T-helper 1 cell treated with Interleukin-12 subunit alpha and Interleukin-12 subunit beta and Interleukin-4 antibody, amounts not matched to agents 30 μg/mL and 1 μg/mL, for 36 hours (primary cell): ENCODE measurements at regions not wholly inside any gene's neighbourhood (a gene's known extent, or its start where the extent isn't known, plus 50 kb on each side); places are given as distances from the start of the nearest gene placed in this dataset.
A peak's percentile ranks its signal among the peaks of the same experiment; 100 is the strongest.
"Not testable (repeated sequence)": the region's sequence is repeated elsewhere in the genome, so short reads cannot be mapped to it uniquely, and the experiment has no call there.

Experiments
- H3K27ac Mint-ChIP-seq: one replicate; pipeline ENCODE4 v1.8.0; 2021; ENCODE audit warnings: mild to moderate bottlenecking, mixed read lengths
- H3K27me3 Mint-ChIP-seq: one replicate; pipeline ENCODE4 v1.8.0; 2021; ENCODE audit warnings: low read depth, mixed read lengths
- H3K36me3 Mint-ChIP-seq: one replicate; pipeline ENCODE4 v1.8.0; 2021; ENCODE audit warnings: low read depth, mixed read lengths
- H3K4me1 Mint-ChIP-seq: one replicate; pipeline ENCODE4 v1.8.0; 2021; ENCODE audit warnings: low read depth, mixed read lengths
- H3K4me3 Mint-ChIP-seq: one replicate; pipeline ENCODE4 v1.8.0; 2021; ENCODE audit warnings: mild to moderate bottlenecking, moderate library complexity, mixed read lengths
- H3K9me3 Mint-ChIP-seq: one replicate; pipeline ENCODE4 v1.8.0; 2021; ENCODE audit warnings: mixed read lengths

- Mint-ChIP-seq H3K4me1 (no peaks in the 10 kb centered on the region), H3K27me3 (no peaks in the 10 kb centered on the region), H3K9me3 (no peaks in the 10 kb centered on the region), H3K27ac (no peak overlapping the region), H3K4me3 (no peak overlapping the region), H3K36me3 (no peaks in the 10 kb centered on the region)
These were observed 541.4 kb downstream of the DACH1 start for GRCh38 chr13:71325556-71325955.

GRCh38 chr13:71323266-71323665 lies 543.7 kb downstream of the DACH1 start:
- H3K36me3 Mint-ChIP-seq, result no peaks in the 10 kb centered on the region
- no peak overlapping the region for H3K27ac Mint-ChIP-seq
- H3K27me3 Mint-ChIP-seq, result no peaks in the 10 kb centered on the region
- H3K4me1 Mint-ChIP-seq, result no peaks in the 10 kb centered on the region
- H3K4me3 Mint-ChIP-seq, result no peak overlapping the region
- H3K9me3 Mint-ChIP-seq, result no peaks in the 10 kb centered on the region

- Mint-ChIP-seq H3K27me3 (no peaks in the 10 kb centered on the region), H3K4me1 (no peaks in the 10 kb centered on the region), H3K27ac (no peak overlapping the region), H3K9me3 (no peaks in the 10 kb centered on the region), H3K4me3 (no peak overlapping the region), H3K36me3 (no peaks in the 10 kb centered on the region)
These were observed 546.6 kb downstream of the DACH1 start for GRCh38 chr13:71320452-71320851.

- Mint-ChIP-seq H3K27ac (no peak overlapping the region), H3K4me1 (no peaks in the 10 kb centered on the region), H3K9me3 (no peaks in the 10 kb centered on the region), H3K36me3 (no peaks in the 10 kb centered on the region), H3K4me3 (no peak overlapping the region), H3K27me3 (no peaks in the 10 kb centered on the region)
These were observed 550.1 kb downstream of the DACH1 start for GRCh38 chr13:71316792-71317363.

GRCh38 chr13:71312923-71313322 lies 554.1 kb downstream of the DACH1 start:
- Mint-ChIP-seq H3K27ac (no peak overlapping the region), H3K4me1 (no peaks in the 10 kb centered on the region), H3K4me3 (no peak overlapping the region), H3K36me3 (no peaks in the 10 kb centered on the region), H3K27me3 (no peaks in the 10 kb centered on the region), H3K9me3 (no peaks in the 10 kb centered on the region)

GRCh38 chr13:71309905-71310304 lies 557.1 kb downstream of the DACH1 start:
- Mint-ChIP-seq H3K36me3 (no peaks in the 10 kb centered on the region), H3K9me3 (no peaks in the 10 kb centered on the region), H3K4me1 (no peaks in the 10 kb centered on the region), H3K27me3 (peaks cover 4% of the 10 kb centered on the region), H3K27ac (no peak overlapping the region), H3K4me3 (no peak overlapping the region)

- Mint-ChIP-seq H3K36me3 (no peaks in the 10 kb centered on the region), H3K27ac (no peak overlapping the region), H3K4me1 (no peaks in the 10 kb centered on the region), H3K27me3 (peaks cover 4% of the 10 kb centered on the region), H3K4me3 (no peak overlapping the region), H3K9me3 (no peaks in the 10 kb centered on the region)
These were observed 560.2 kb downstream of the DACH1 start for GRCh38 chr13:71306821-71307220.

- H3K36me3 Mint-ChIP-seq, result no peaks in the 10 kb centered on the region
- H3K27me3 Mint-ChIP-seq, result peaks cover 4% of the 10 kb centered on the region
- H3K9me3 Mint-ChIP-seq, result no peaks in the 10 kb centered on the region
- no peak overlapping the region for H3K27ac Mint-ChIP-seq
- no peaks in the 10 kb centered on the region for H3K4me1 Mint-ChIP-seq
- no peak overlapping the region for H3K4me3 Mint-ChIP-seq
These were observed 562.1 kb downstream of the DACH1 start for GRCh38 chr13:71304861-71305260.

GRCh38 chr13:71303144-71303543 lies 563.9 kb downstream of the DACH1 start:
- no peaks in the 10 kb centered on the region for H3K36me3 Mint-ChIP-seq
- no peaks in the 10 kb centered on the region for H3K4me1 Mint-ChIP-seq
- no peak overlapping the region for H3K4me3 Mint-ChIP-seq
- no peaks in the 10 kb centered on the region for H3K9me3 Mint-ChIP-seq
- H3K27me3 Mint-ChIP-seq, result peaks cover 4% of the 10 kb centered on the region
- H3K27ac Mint-ChIP-seq, result no peak overlapping the region

GRCh38 chr13:71300602-71301001 lies 566.4 kb downstream of the DACH1 start:
- peaks cover 5% of the 10 kb centered on the region for H3K27me3 Mint-ChIP-seq
- no peak overlapping the region for H3K4me3 Mint-ChIP-seq
- H3K4me1 Mint-ChIP-seq, result no peaks in the 10 kb centered on the region
- H3K36me3 Mint-ChIP-seq, result no peaks in the 10 kb centered on the region
- H3K27ac Mint-ChIP-seq, result no peak overlapping the region
- H3K9me3 Mint-ChIP-seq, result peaks cover 4% of the 10 kb centered on the region

- peak overlapping the region; percentile 86 for H3K27ac Mint-ChIP-seq
- H3K36me3 Mint-ChIP-seq, result peaks cover 1% of the 10 kb centered on the region
- no peak overlapping the region for H3K4me3 Mint-ChIP-seq
- H3K9me3 Mint-ChIP-seq, result peaks cover 9% of the 10 kb centered on the region
- peaks cover 7% of the 10 kb centered on the region for H3K27me3 Mint-ChIP-seq
- H3K4me1 Mint-ChIP-seq, result peaks cover 9% of the 10 kb centered on the region
These were observed 575.2 kb downstream of the DACH1 start for GRCh38 chr13:71291842-71292146.

- Mint-ChIP-seq H3K4me3 (peak overlapping the region; percentile 74), H3K4me1 (peaks cover 9% of the 10 kb centered on the region), H3K9me3 (peaks cover 9% of the 10 kb centered on the region), H3K27me3 (peaks cover 6% of the 10 kb centered on the region), H3K27ac (peak overlapping the region; percentile 86), H3K36me3 (peaks cover 1% of the 10 kb centered on the region)
These were observed 575.8 kb downstream of the DACH1 start for GRCh38 chr13:71290963-71291841.

GRCh38 chr13:71289980-71290379 lies 577.0 kb downstream of the DACH1 start:
- not testable (repeated sequence) for H3K36me3 Mint-ChIP-seq, H3K27me3 Mint-ChIP-seq, H3K9me3 Mint-ChIP-seq, H3K4me3 Mint-ChIP-seq, H3K4me1 Mint-ChIP-seq, H3K27ac Mint-ChIP-seq

- H3K4me3 Mint-ChIP-seq, result no peak overlapping the region
- H3K9me3 Mint-ChIP-seq, result no peaks in the 10 kb centered on the region
- peaks cover 10% of the 10 kb centered on the region for H3K27me3 Mint-ChIP-seq
- no peak overlapping the region for H3K27ac Mint-ChIP-seq
- H3K4me1 Mint-ChIP-seq, result peaks cover under 1% of the 10 kb centered on the region
- no peaks in the 10 kb centered on the region for H3K36me3 Mint-ChIP-seq
These were observed 581.3 kb downstream of the DACH1 start for GRCh38 chr13:71285700-71286099.

GRCh38 chr13:71278512-71278911 lies 588.5 kb downstream of the DACH1 start:
- Mint-ChIP-seq H3K27me3 (no peaks in the 10 kb centered on the region), H3K9me3 (no peaks in the 10 kb centered on the region), H3K27ac (no peak overlapping the region), H3K4me1 (no peaks in the 10 kb centered on the region), H3K4me3 (no peak overlapping the region), H3K36me3 (no peaks in the 10 kb centered on the region)
